SKM-1 treated with dmso at 0.1 percent for 144 hours (cell line): ENCODE measurements at regions not wholly inside any gene's neighbourhood (a gene's known extent, or its start where the extent isn't known, plus 50 kb on each side); places are given as distances from the start of the nearest gene placed in this dataset.

Source experiments
- DNase-seq: peaks from one replicate; lab custom pipeline; 2025; ENCODE audit not compliant: unreplicated experiment; lab: John Stamatoyannopoulos, UW

- DNase-seq, result no peak
These were observed 472.9 kb upstream of the THBS1 start for GRCh38 chr15:39108021-39108420.

GRCh38 chr15:39110336-39110735, 470.5 kb upstream of the THBS1 start:
- no peak for DNase-seq

- no peak for DNase-seq
These were observed 470.1 kb upstream of the THBS1 start for GRCh38 chr15:39110746-39111145.

GRCh38 chr15:39113741-39114140, 467.1 kb upstream of the THBS1 start:
- no peak for DNase-seq

- no peak for DNase-seq
These were observed 466.0 kb upstream of the THBS1 start for GRCh38 chr15:39114690-39115378.

GRCh38 chr15:39115379-39116057, 465.4 kb upstream of the THBS1 start:
- no peak for DNase-seq

GRCh38 chr15:39118510-39118909, 462.4 kb upstream of the THBS1 start:
- no peak for DNase-seq

- no peak for DNase-seq
These were observed 456.7 kb upstream of the THBS1 start for GRCh38 chr15:39124155-39124552.

GRCh38 chr15:39124553-39125171, 456.2 kb upstream of the THBS1 start:
- DNase-seq, result no peak

- DNase-seq, result no peak
These were observed 455.7 kb upstream of the THBS1 start for GRCh38 chr15:39125226-39125625.

- DNase-seq, result peak; percentile 25
These were observed 455.0 kb upstream of the THBS1 start for GRCh38 chr15:39125904-39126303.

- DNase-seq, result no peak
These were observed 453.6 kb upstream of the THBS1 start for GRCh38 chr15:39127151-39127790.

GRCh38 chr15:39127925-39128617, 452.8 kb upstream of the THBS1 start:
- DNase-seq, result peak; percentile 44

GRCh38 chr15:39128746-39129145, 452.1 kb upstream of the THBS1 start:
- no peak for DNase-seq

- DNase-seq, result no peak
These were observed 450.1 kb upstream of the THBS1 start for GRCh38 chr15:39130556-39131379.

- DNase-seq, result no peak
These were observed 449.3 kb upstream of the THBS1 start for GRCh38 chr15:39131609-39132008.

- peak; percentile 32 for DNase-seq
These were observed 448.8 kb upstream of the THBS1 start for GRCh38 chr15:39132070-39132469.

GRCh38 chr15:39132954-39133600, 447.8 kb upstream of the THBS1 start:
- peak; percentile 57 for DNase-seq

- DNase-seq, result no peak
These were observed 446.6 kb upstream of the THBS1 start for GRCh38 chr15:39134282-39134681.

GRCh38 chr15:39135989-39136388, 444.9 kb upstream of the THBS1 start:
- no peak for DNase-seq
